ENCODE measurements at regions not wholly inside any gene's neighbourhood (a gene's known extent, or its start where the extent isn't known, plus 50 kb on each side); places are given as distances from the start of the nearest gene placed in this dataset.
"Not testable (repeated sequence)": the region's sequence is repeated elsewhere in the genome, so short reads cannot be mapped to it uniquely, and the experiment has no call there.

DNA sequence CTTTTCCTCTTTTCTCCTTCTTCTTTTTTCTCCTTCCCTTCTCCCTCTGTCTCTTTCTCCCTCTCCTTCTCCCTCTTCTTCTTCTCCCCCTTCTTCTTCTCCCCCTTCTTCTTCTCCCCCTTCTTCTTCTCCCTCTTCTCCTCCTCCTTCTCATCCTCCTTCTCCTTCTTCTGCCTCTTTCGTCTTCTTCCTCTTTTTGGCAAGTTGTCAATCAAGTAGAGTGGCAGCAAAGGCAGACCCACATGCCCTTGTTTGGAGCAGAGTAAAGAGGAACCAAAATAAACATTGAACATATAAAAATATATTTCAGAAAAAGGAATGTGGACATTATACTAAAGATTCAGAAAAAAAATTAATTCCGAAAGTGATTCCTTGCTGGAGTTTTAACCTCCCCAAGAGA is 59.6 kb upstream of the ZNF33B start:
- POLR2A ChIA-PET: no interaction called here
- Histone ChIP-seq H3K4me1 (ENCODE audit: control insufficient read depth, insufficient read depth, low read length) (no peaks in the 10 kb centered on the region), H3K9me3 (ENCODE audit: control insufficient read depth, insufficient read depth, low read depth, low read length) (no peaks in the 10 kb centered on the region), H3K36me3 (ENCODE audit: control insufficient read depth in 2 of 2, insufficient read depth in 1 of 2, low read length in 2 of 2) (no peaks in the 10 kb centered on the region), H3K4me3 (ENCODE audit: low read depth, low read length) (no peak overlapping the region), H3K27ac (ENCODE audit: extremely low read depth, low read depth, low read length) (no peak overlapping the region)
- CTCF ChIA-PET: interaction anchor here (0.6 kb wide), 1 partner anchor 10 kb away, joined by 3 read pairs; no protein-coding TSS in a partner anchor
- TF ChIP-seq, protein P1, sequence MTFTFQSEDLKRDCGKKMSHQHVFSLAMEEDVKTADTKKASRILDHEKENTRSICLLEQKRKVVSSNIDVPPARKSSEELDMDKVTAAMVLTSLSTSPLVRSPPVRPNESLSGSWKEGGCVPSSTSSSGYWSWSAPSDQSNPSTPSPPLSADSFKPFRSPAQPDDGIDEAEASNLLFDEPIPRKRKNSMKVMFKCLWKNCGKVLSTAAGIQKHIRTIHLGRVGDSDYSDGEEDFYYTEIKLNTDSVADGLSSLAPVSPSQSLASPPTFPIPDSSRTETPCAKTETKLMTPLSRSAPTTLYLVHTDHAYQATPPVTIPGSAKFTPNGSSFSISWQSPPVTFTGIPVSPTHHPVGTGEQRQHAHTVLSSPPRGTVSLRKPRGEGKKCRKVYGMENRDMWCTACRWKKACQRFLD (tag by site-specific recombination; IDR thresholded peaks at IDR 0.05): no peak
- TF ChIP-seq SP3 (tag by site-specific recombination; IDR thresholded peaks at IDR 0.05) (no peak), ZNF37A (tag by site-specific recombination; IDR thresholded peaks at IDR 0.05) (no peak), ZNF341 (tag by site-specific recombination; IDR thresholded peaks at IDR 0.05; ENCODE audit: low read depth) (no peak)

DNA sequence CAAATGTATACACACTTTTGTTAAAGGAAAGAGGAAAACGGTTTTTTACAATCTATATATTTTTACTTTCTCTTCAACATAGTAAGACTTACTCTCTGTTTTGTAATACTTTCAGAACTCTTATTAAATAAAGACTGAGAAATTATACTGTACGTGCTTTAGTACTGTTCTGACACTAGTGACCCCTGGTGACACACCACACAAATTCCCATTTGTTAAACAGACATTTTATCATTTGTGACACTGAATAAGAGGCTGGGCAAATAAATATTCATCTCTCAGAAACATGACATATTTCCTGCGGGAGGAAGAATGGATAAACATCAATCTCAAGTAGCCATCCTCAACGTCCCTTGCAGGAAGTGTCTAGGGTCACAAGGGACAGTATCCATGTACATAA is 68.9 kb upstream of the ZNF33B start:
- no peaks in the 10 kb centered on the region for H3K9me3 ChIP-seq (ENCODE audit: control insufficient read depth, insufficient read depth, low read depth, low read length)
- TF ChIP-seq PATZ1 (tag by site-specific recombination; IDR thresholded peaks at IDR 0.05) (no peak), ZNF521 (tag by site-specific recombination; IDR thresholded peaks at IDR 0.05) (no peak), ZNF174 (tag by site-specific recombination; IDR thresholded peaks at IDR 0.05) (no peak), SCRT1 (tag by site-specific recombination; IDR thresholded peaks at IDR 0.05; ENCODE audit: borderline replicate concordance) (no peak), ZNF140 (tag by site-specific recombination; IDR thresholded peaks at IDR 0.05) (no peak)
- no peak overlapping the region for H3K4me3 ChIP-seq (ENCODE audit: low read depth, low read length)
- ChIA-PET CTCF (interaction anchor here (0.7 kb wide), 1 partner anchor 9 kb away, joined by 5 read pairs; no protein-coding TSS in a partner anchor), POLR2A (no interaction called here)
- H3K4me1 ChIP-seq (ENCODE audit: control insufficient read depth, insufficient read depth, low read length): no peaks in the 10 kb centered on the region
- no peaks in the 10 kb centered on the region for H3K36me3 ChIP-seq (ENCODE audit: control insufficient read depth in 2 of 2, insufficient read depth in 1 of 2, low read length in 2 of 2)
- H3K27ac ChIP-seq (ENCODE audit: extremely low read depth, low read depth, low read length): no peak overlapping the region

DNA sequence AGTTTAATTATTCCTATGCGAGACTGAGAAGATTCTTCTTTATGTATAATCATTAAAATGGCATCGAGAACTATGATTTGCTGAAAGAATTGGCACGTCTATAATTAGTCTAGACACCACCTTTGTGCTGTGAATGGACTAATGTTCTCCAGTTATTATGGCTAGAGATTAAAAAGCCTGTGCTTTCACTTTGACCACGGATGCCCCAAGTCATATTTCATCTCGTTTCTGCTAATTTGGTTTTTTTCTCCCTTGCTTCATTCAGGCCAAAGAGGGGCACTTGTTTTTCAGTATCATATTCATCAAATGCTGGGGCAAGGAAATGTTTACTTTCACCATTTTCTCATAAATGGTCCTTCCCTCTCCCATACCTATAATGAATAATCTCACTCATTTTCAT is 63.3 kb upstream of the BMS1 start:
- H3K36me3 ChIP-seq (ENCODE audit: control insufficient read depth in 2 of 2, insufficient read depth in 1 of 2, low read length in 2 of 2); POLR2A ChIA-PET; H3K9me3 ChIP-seq (ENCODE audit: control insufficient read depth, insufficient read depth, low read depth, low read length); H3K4me3 ChIP-seq (ENCODE audit: low read depth, low read length); H3K27ac ChIP-seq (ENCODE audit: extremely low read depth, low read depth, low read length); CTCF ChIA-PET; H3K4me1 ChIP-seq (ENCODE audit: control insufficient read depth, insufficient read depth, low read length): not testable (repeated sequence)

DNA sequence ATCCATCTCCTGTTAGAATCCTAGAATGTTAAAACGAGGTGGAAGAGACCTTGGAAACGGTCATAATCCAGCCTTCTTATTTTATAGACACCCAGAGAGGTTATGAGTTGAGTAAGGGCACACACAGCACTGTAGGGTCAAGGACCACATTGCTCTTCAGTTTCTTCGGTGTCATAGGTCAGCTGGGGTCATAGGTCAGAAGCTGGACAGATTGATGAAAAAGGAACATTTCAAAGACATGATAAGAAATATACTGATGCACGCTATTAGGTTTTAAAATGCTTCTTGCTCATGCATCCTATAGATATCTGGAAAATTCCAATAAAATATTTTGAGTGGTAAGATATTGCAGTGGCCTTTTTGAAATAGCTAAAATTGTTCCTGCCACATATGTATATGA is 60.0 kb upstream of the BMS1 start:
- TF ChIP-seq ZNF416 (tag by site-specific recombination; IDR thresholded peaks at IDR 0.05) (no peak), ZNF169 (tag by site-specific recombination; IDR thresholded peaks at IDR 0.05) (no peak), ZNF341 (tag by site-specific recombination; IDR thresholded peaks at IDR 0.05; ENCODE audit: low read depth) (no peak), ZNF623 (tag by site-specific recombination; IDR thresholded peaks at IDR 0.05) (no peak), ZNF701 (tag by site-specific recombination; IDR thresholded peaks at IDR 0.05) (no peak), ZNF785 (tag by site-specific recombination; IDR thresholded peaks at IDR 0.05) (no peak)
- TF ChIP-seq, protein P2, sequence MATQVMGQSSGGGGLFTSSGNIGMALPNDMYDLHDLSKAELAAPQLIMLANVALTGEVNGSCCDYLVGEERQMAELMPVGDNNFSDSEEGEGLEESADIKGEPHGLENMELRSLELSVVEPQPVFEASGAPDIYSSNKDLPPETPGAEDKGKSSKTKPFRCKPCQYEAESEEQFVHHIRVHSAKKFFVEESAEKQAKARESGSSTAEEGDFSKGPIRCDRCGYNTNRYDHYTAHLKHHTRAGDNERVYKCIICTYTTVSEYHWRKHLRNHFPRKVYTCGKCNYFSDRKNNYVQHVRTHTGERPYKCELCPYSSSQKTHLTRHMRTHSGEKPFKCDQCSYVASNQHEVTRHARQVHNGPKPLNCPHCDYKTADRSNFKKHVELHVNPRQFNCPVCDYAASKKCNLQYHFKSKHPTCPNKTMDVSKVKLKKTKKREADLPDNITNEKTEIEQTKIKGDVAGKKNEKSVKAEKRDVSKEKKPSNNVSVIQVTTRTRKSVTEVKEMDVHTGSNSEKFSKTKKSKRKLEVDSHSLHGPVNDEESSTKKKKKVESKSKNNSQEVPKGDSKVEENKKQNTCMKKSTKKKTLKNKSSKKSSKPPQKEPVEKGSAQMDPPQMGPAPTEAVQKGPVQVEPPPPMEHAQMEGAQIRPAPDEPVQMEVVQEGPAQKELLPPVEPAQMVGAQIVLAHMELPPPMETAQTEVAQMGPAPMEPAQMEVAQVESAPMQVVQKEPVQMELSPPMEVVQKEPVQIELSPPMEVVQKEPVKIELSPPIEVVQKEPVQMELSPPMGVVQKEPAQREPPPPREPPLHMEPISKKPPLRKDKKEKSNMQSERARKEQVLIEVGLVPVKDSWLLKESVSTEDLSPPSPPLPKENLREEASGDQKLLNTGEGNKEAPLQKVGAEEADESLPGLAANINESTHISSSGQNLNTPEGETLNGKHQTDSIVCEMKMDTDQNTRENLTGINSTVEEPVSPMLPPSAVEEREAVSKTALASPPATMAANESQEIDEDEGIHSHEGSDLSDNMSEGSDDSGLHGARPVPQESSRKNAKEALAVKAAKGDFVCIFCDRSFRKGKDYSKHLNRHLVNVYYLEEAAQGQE (tag by site-specific recombination; IDR thresholded peaks at IDR 0.05): no peak
- Histone ChIP-seq H3K36me3 (ENCODE audit: control insufficient read depth in 2 of 2, insufficient read depth in 1 of 2, low read length in 2 of 2) (no peaks in the 10 kb centered on the region), H3K27ac (ENCODE audit: extremely low read depth, low read depth, low read length) (no peak overlapping the region), H3K4me3 (ENCODE audit: low read depth, low read length) (no peak overlapping the region), H3K4me1 (ENCODE audit: control insufficient read depth, insufficient read depth, low read length) (no peaks in the 10 kb centered on the region), H3K9me3 (ENCODE audit: control insufficient read depth, insufficient read depth, low read depth, low read length) (no peaks in the 10 kb centered on the region)
- CTCF ChIA-PET: interaction anchor here (0.6 kb wide), 1 partner anchor 890 kb away, joined by 5 read pairs; no protein-coding TSS in a partner anchor
- POLR2A ChIA-PET: no interaction called here

- POLR2A ChIA-PET; H3K27ac ChIP-seq (ENCODE audit: extremely low read depth, low read depth, low read length); H3K4me3 ChIP-seq (ENCODE audit: low read depth, low read length); H3K36me3 ChIP-seq (ENCODE audit: control insufficient read depth in 2 of 2, insufficient read depth in 1 of 2, low read length in 2 of 2); H3K4me1 ChIP-seq (ENCODE audit: control insufficient read depth, insufficient read depth, low read length); H3K9me3 ChIP-seq (ENCODE audit: control insufficient read depth, insufficient read depth, low read depth, low read length): not testable (repeated sequence)
- CTCF ChIA-PET: interaction anchor here (0.7 kb wide), 1 partner anchor 314 kb away, joined by 3 read pairs; no protein-coding TSS in a partner anchor
These were observed 59.0 kb upstream of the BMS1 start for GRCh38 chr10:42723549-42723948.

- H3K4me1 ChIP-seq (ENCODE audit: control insufficient read depth, insufficient read depth, low read length); H3K27ac ChIP-seq (ENCODE audit: extremely low read depth, low read depth, low read length); H3K4me3 ChIP-seq (ENCODE audit: low read depth, low read length); H3K9me3 ChIP-seq (ENCODE audit: control insufficient read depth, insufficient read depth, low read depth, low read length); POLR2A ChIA-PET; H3K36me3 ChIP-seq (ENCODE audit: control insufficient read depth in 2 of 2, insufficient read depth in 1 of 2, low read length in 2 of 2); CTCF ChIA-PET: not testable (repeated sequence)
These were observed 57.9 kb upstream of the BMS1 start for GRCh38 chr10:42724660-42725059.
